ENCODE measurements at regions not wholly inside any gene's neighbourhood (a gene's known extent, or its start where the extent isn't known, plus 50 kb on each side); places are given as distances from the start of the nearest gene placed in this dataset.

DNA sequence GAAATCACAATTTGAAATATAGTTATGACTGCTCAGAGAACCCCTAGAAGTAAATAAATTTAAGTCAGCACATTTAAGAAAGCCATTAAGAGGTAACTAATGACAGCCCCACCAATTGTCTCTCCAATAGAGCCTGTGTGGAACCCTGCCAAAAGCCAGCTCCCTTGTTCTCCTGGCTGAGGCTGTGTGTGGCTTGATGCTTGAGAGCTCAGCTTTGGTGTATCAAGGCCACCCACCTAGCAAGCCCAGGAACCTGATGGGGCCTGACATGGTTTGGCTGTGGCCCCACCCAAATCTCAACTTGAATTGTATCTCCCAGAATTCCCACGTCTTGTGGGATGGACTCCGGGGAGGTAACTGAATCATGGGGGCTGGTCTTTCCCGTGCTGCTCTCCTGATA lies 106.9 kb downstream of the LRRN1 start:
- Histone ChIP-seq H3K79me2 (ENCODE audit: insufficient read depth) (no peaks in the 10 kb centered on the region), H3K4me2 (no peak overlapping the region), H3F3A (replicated peaks; ENCODE audit: insufficient read depth) (no peaks in the 10 kb centered on the region), H3K9me2 (no peaks in the 10 kb centered on the region), H3K27ac (ENCODE audit: low read depth in 2 of 2, low read length in 1 of 2) (no peak overlapping the region), H4K20me1 (ENCODE audit: insufficient read depth) (no peaks in the 10 kb centered on the region), H3K9ac (no peak overlapping the region), H3K9me3 (peaks cover 7% of the 10 kb centered on the region; the same call in 1 of the 2 replicates), H3K27me3 (ENCODE audit: insufficient read depth) (no peaks in the 10 kb centered on the region), H3K4me1 (ENCODE audit: control insufficient read depth in 1 of 2, insufficient read depth in 2 of 2, low read depth in 1 of 2, low read length in 1 of 2) (no peaks in the 10 kb centered on the region; a peak in 1 of 4 replicates), H3K36me3 (replicated peaks in 1 of 2; ENCODE audit: control insufficient read depth in 1 of 2, insufficient read depth in 2 of 2, low read length in 1 of 2) (no peaks in the 10 kb centered on the region), H2AFZ (ENCODE audit: low read depth) (no peak overlapping the region), H3K4me3 (ENCODE audit: low read depth in 2 of 2, low read length in 1 of 2) (no peak overlapping the region)
- ChIA-PET CTCF (interaction anchor here (1.2 kb wide), 1 partner anchor 13 kb away, joined by 3 read pairs; no protein-coding TSS in a partner anchor), POLR2A (no interaction called here)
- TF ChIP-seq YY1 (IDR thresholded peaks at IDR 0.05; ENCODE audit: low read depth) (no peak), GATA2 (CRISPR knock-in tag; IDR thresholded peaks at IDR 0.05) (no peak), TAF1 (IDR thresholded peaks at IDR 0.05; ENCODE audit: borderline replicate concordance, low read depth, low read length) (no peak), FOSL2 (IDR thresholded peaks at IDR 0.05; ENCODE audit: borderline replicate concordance, low read depth) (no peak), RXRA (IDR thresholded peaks at IDR 0.05; ENCODE audit: borderline replicate concordance, low read depth) (no peak), MXI1 (IDR thresholded peaks at IDR 0.05; ENCODE audit: low read depth, low read length) (no peak), SMC3 (IDR thresholded peaks at IDR 0.05; ENCODE audit: low read depth, low read length) (no peak), TCF12 (IDR thresholded peaks at IDR 0.05) (no peak)
- TF ChIP-seq, protein P1, sequence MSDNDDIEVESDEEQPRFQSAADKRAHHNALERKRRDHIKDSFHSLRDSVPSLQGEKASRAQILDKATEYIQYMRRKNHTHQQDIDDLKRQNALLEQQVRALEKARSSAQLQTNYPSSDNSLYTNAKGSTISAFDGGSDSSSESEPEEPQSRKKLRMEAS (IDR thresholded peaks at IDR 0.05; ENCODE audit: low read depth), result no peak
- TF ChIP-seq, protein P2, sequence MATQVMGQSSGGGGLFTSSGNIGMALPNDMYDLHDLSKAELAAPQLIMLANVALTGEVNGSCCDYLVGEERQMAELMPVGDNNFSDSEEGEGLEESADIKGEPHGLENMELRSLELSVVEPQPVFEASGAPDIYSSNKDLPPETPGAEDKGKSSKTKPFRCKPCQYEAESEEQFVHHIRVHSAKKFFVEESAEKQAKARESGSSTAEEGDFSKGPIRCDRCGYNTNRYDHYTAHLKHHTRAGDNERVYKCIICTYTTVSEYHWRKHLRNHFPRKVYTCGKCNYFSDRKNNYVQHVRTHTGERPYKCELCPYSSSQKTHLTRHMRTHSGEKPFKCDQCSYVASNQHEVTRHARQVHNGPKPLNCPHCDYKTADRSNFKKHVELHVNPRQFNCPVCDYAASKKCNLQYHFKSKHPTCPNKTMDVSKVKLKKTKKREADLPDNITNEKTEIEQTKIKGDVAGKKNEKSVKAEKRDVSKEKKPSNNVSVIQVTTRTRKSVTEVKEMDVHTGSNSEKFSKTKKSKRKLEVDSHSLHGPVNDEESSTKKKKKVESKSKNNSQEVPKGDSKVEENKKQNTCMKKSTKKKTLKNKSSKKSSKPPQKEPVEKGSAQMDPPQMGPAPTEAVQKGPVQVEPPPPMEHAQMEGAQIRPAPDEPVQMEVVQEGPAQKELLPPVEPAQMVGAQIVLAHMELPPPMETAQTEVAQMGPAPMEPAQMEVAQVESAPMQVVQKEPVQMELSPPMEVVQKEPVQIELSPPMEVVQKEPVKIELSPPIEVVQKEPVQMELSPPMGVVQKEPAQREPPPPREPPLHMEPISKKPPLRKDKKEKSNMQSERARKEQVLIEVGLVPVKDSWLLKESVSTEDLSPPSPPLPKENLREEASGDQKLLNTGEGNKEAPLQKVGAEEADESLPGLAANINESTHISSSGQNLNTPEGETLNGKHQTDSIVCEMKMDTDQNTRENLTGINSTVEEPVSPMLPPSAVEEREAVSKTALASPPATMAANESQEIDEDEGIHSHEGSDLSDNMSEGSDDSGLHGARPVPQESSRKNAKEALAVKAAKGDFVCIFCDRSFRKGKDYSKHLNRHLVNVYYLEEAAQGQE (IDR thresholded peaks at IDR 0.05; ENCODE audit: low read depth, low read length), result no peak
- DNase-seq, result no peak
- 4% methylated on average over 3 of the region's 3 CpGs for WGBS (ENCODE audit: low lambda C conversion rate)

DNA sequence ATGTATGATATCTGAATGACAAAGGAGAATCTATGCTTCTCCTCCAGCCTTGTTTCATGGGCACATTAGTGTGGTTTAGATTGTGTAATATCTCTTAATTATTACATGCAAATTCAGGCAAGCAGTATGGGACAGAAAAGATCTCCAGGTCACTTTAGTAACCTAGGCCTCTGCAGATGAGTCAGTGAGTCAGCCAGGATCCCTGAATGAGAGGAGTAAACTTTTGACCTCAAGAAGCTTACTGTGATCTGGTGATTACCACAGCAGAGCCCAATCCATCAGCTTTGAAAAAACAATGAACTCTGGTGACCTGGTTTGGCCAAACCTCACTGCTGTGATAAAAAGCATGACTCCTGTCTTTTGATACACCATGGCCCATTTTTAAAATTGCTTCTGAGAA lies 107.8 kb downstream of the LRRN1 start:
- Histone ChIP-seq H3K4me1 (ENCODE audit: control insufficient read depth in 1 of 2, insufficient read depth in 2 of 2, low read depth in 1 of 2, low read length in 1 of 2) (no peaks in the 10 kb centered on the region; a peak in 1 of 4 replicates), H3K9ac (no peak overlapping the region), H3K4me2 (no peak overlapping the region), H3K9me3 (no peaks in the 10 kb centered on the region; the same call in 1 of the 2 replicates), H4K20me1 (ENCODE audit: insufficient read depth) (no peaks in the 10 kb centered on the region), H2AFZ (ENCODE audit: low read depth) (no peak overlapping the region), H3K4me3 (ENCODE audit: low read depth in 2 of 2, low read length in 1 of 2) (no peak overlapping the region), H3K27ac (ENCODE audit: low read depth in 2 of 2, low read length in 1 of 2) (no peak overlapping the region), H3K27me3 (ENCODE audit: insufficient read depth) (no peaks in the 10 kb centered on the region), H3F3A (replicated peaks; ENCODE audit: insufficient read depth) (no peaks in the 10 kb centered on the region), H3K36me3 (replicated peaks in 1 of 2; ENCODE audit: control insufficient read depth in 1 of 2, insufficient read depth in 2 of 2, low read length in 1 of 2) (no peaks in the 10 kb centered on the region), H3K79me2 (ENCODE audit: insufficient read depth) (no peaks in the 10 kb centered on the region), H3K9me2 (no peaks in the 10 kb centered on the region)
- POLR2A ChIA-PET, result no interaction called here
- no peak for TF ChIP-seq GATA2 (CRISPR knock-in tag; IDR thresholded peaks at IDR 0.05)
- no peak for TF ChIP-seq NRF1 (IDR thresholded peaks at IDR 0.05; ENCODE audit: low read depth, low read length)
- no peak for TF ChIP-seq MXI1 (IDR thresholded peaks at IDR 0.05; ENCODE audit: low read depth, low read length)
- no peak for TF ChIP-seq YY1 (IDR thresholded peaks at IDR 0.05; ENCODE audit: low read depth)
- TF ChIP-seq EZH2phosphoT487 (IDR thresholded peaks at IDR 0.05; ENCODE audit: borderline replicate concordance, low read depth), result no peak
- TF ChIP-seq, protein P2 (IDR thresholded peaks at IDR 0.05; ENCODE audit: low read depth, low read length), result no peak
- no peak for TF ChIP-seq SMC3 (IDR thresholded peaks at IDR 0.05; ENCODE audit: low read depth, low read length)
- TF ChIP-seq, protein P3, sequence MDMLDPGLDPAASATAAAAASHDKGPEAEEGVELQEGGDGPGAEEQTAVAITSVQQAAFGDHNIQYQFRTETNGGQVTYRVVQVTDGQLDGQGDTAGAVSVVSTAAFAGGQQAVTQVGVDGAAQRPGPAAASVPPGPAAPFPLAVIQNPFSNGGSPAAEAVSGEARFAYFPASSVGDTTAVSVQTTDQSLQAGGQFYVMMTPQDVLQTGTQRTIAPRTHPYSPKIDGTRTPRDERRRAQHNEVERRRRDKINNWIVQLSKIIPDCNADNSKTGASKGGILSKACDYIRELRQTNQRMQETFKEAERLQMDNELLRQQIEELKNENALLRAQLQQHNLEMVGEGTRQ (IDR thresholded peaks at IDR 0.05; ENCODE audit: borderline replicate concordance, low read depth, low read length), result no peak
- no peak for TF ChIP-seq TEAD4 (IDR thresholded peaks at IDR 0.05; ENCODE audit: borderline replicate concordance, insufficient read depth)
- no peak for TF ChIP-seq NFIC (IDR thresholded peaks at IDR 0.05; ENCODE audit: borderline replicate concordance)
- CTCF ChIA-PET, result no interaction called here
- DNase-seq, result no peak
